ENCODE measurements at regions not wholly inside any gene's neighbourhood (a gene's known extent, or its start where the extent isn't known, plus 50 kb on each side); places are given as distances from the start of the nearest gene placed in this dataset.

GRCh38 chr5:88606173-88606572 lies 276.8 kb downstream of the MEF2C start:
- no peak for TF ChIP-seq CTCF (IDR thresholded peaks at IDR 0.05; ENCODE audit: low read length)
- TF ChIP-seq EZH2 (IDR thresholded peaks at IDR 0.05; ENCODE audit: borderline replicate concordance, low read length) = no peak

All from OCI-LY1 (cell line).